NT2/D1 (cell line): ENCODE measurements at regions not wholly inside any gene's neighbourhood (a gene's known extent, or its start where the extent isn't known, plus 50 kb on each side); places are given as distances from the start of the nearest gene placed in this dataset.

Experiments used
- SUZ12 ChIP-seq: IDR thresholded peaks from 2 replicates; pipeline ENCODE4 v1.6.1; 2011; ENCODE audit not compliant: insufficient read length, insufficient read depth; ENCODE audit errors: extremely low read depth
- YY1 ChIP-seq: IDR thresholded peaks from 2 replicates; pipeline ENCODE4 v1.6.1; 2011; ENCODE audit not compliant: insufficient read length, insufficient read depth

DNA sequence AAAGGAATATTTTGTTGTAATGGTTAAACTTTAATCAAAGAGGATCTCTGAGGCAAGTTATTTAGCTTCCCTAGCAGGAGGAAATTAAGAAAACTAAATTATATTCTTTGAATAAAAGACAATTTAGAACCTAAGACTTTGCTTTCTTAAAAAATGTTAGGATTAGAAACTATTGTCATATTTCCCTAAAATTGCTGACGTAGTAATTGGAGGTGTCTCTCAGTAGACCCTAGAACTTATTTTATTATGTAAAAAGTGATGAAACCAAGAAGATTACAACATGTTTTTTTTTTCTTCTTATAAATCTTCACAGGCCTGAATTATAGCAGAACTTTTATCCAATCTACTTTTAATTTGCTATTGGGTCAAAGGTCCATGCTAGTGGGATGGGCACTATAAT, 363.3 kb upstream of the THRB start:
- TF ChIP-seq YY1 (no peak), SUZ12 (no peak)
